Thymus (tissue), 11 donors: ENCODE measurements at regions not wholly inside any gene's neighbourhood (a gene's known extent, or its start where the extent isn't known, plus 50 kb on each side); places are given as distances from the start of the nearest gene placed in this dataset.
"Not testable (repeated sequence)": the region's sequence is repeated elsewhere in the genome, so short reads cannot be mapped to it uniquely, and the experiment has no call there.

Experiments
- DNase-seq, 9 donors: peaks; one replicate each; pipeline ENCODE4 v3.0.0-alpha.2; 2013; ENCODE audit warnings: low spot score in 9 of 9, low read depth in 6 of 9, missing footprints in 1 of 9
- H3K27ac ChIP-seq, 2 donors: one replicate each; pipeline ENCODE4 v1.5.1; 2013; ENCODE audit warnings: control low read depth in 1 of 2, low read depth in 1 of 2, low read length in 1 of 2, mild to moderate bottlenecking in 1 of 2, moderate library complexity in 1 of 2
- H3K27me3 ChIP-seq, 2 donors: one replicate each; pipeline ENCODE4 v1.5.1; 2013; ENCODE audit warnings: low read length in 1 of 2; ENCODE audit not compliant: control insufficient read depth in 2 of 2, insufficient read depth in 1 of 2
- H3K36me3 ChIP-seq, 2 donors: one replicate each; pipeline ENCODE4 v1.5.1; 2013; ENCODE audit warnings: low read length in 1 of 2, mild to moderate bottlenecking in 1 of 2, moderate library complexity in 1 of 2; ENCODE audit not compliant: control insufficient read depth in 2 of 2, insufficient read depth in 2 of 2
- H3K4me1 ChIP-seq, 2 donors: one replicate each; pipeline ENCODE4 v1.5.1; 2013; ENCODE audit warnings: low read length in 2 of 2; ENCODE audit not compliant: control insufficient read depth in 2 of 2, insufficient read depth in 2 of 2
- H3K4me3 ChIP-seq, 2 donors: one replicate each; pipeline ENCODE4 v1.5.1; 2013; ENCODE audit warnings: low read length in 2 of 2, control low read depth in 1 of 2, mild to moderate bottlenecking in 1 of 2
- H3K9me3 ChIP-seq, 2 donors: one replicate each; pipeline ENCODE4 v1.5.1; 2013; ENCODE audit warnings: low read length in 1 of 2, mild to moderate bottlenecking in 1 of 2; ENCODE audit not compliant: control insufficient read depth in 2 of 2, insufficient read depth in 1 of 2
- WGBS: extraction: QIAGEN DNeasy Blood & Tissue Kit; methylation state at CpG from one replicate; pipeline ENCODE4 v1.1.7; 2013; 5-methylcytosine and 5-hydroxymethylcytosine counted together
- donor health status: healthy.

GRCh38 chr17:63090358-63091114 lies 124.5 kb downstream of the TANC2 start:
- H3K4me1 ChIP-seq, DNase-seq: not testable (repeated sequence)

GRCh38 chr17:63091909-63092308 lies 125.9 kb downstream of the TANC2 start:
- H3K4me3 ChIP-seq, H3K27me3 ChIP-seq, H3K27ac ChIP-seq, DNase-seq, H3K4me1 ChIP-seq, H3K36me3 ChIP-seq, H3K9me3 ChIP-seq: not testable (repeated sequence)

More at GRCh38 chr17:63090358-63091114, 124.5 kb downstream of the TANC2 start:
- not testable (repeated sequence) for H3K27ac ChIP-seq, H3K4me3 ChIP-seq, H3K36me3 ChIP-seq, H3K9me3 ChIP-seq, H3K27me3 ChIP-seq
- WGBS = 87% methylated on average over 7 of the region's 7 CpGs

DNA sequence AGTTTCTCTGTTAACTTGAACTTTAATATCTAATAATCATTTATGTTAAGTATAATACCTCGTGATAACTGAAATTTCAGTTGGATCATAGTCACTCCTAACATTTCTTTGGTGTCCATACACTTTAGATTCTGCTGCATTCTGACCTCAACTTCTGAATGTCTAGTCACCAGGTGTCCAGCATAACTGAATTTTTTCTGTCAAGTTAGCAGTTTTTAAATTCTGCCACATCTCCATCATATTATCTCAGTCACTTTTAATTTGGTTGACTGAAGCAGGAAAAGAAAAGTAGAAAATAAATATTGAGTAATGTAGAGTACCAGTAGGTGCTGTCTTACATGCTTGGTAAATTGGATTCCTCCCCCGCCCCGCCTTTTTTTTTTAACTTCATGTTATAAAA lies 128.6 kb downstream of the TANC2 start:
- 90% methylated on average over 3 of the region's 3 CpGs for WGBS
- Histone ChIP-seq H3K9me3 (no peaks in the 10 kb centered on the region), H3K36me3 (no peaks in the 10 kb centered on the region), H3K4me1 (no peaks in the 10 kb centered on the region), H3K4me3 (no peak overlapping the region), H3K27ac (no peak overlapping the region), H3K27me3 (no peaks in the 10 kb centered on the region)
- DNase-seq = no peak

DNA sequence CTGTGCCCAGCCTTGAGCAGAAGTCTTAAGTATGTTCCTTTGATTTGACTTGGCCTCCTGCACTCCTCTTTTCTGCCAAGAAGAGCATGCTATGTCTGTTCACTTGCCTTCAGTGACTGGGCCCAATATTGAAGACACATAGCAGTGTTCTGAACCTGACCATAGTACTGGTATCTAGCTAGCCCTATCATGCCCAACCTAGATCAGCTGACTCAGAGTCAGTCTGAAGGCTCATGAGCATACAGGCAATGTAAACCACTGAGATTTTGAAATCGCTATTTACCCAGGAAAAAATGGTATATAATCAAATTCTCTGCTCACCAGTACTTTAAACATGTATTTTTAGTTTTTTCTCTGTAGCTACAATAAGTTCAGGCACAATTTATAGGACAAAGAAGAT lies 129.4 kb downstream of the TANC2 start:
- Histone ChIP-seq H3K4me3 (no peak overlapping the region), H3K4me1 (no peaks in the 10 kb centered on the region), H3K36me3 (no peaks in the 10 kb centered on the region), H3K27me3 (no peaks in the 10 kb centered on the region), H3K27ac (no peak overlapping the region), H3K9me3 (no peaks in the 10 kb centered on the region)
- DNase-seq = no peak
- WGBS = 100% methylated on average over 1 of the region's 1 CpG

DNA sequence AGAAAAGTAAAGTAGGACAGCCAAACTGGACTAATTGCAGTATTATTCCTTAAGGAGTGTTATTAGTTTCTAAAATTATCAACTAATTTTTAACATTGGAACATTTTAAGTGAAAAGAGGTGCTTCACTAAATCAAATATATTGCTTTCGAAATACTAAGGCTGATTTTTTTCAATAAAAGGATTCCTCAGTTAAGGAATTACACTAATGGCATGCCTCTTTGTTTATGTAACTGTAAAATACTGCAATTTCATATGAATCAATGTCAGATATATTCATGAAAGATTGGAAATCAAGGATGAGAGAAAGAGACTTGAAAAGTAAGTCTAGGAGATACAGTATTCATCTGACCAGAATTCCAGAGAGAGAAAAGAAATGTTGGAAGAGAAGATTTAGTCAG lies 129.8 kb downstream of the TANC2 start:
- Histone ChIP-seq H3K4me3 (no peak overlapping the region), H3K27me3 (no peaks in the 10 kb centered on the region), H3K4me1 (no peaks in the 10 kb centered on the region), H3K27ac (no peak overlapping the region), H3K9me3 (no peaks in the 10 kb centered on the region), H3K36me3 (no peaks in the 10 kb centered on the region)
- no peak for DNase-seq
- 95% methylated on average over 1 of the region's 1 CpG for WGBS

GRCh38 chr17:63096426-63096825 lies 130.4 kb downstream of the TANC2 start:
- no peak for DNase-seq
- Histone ChIP-seq H3K4me1 (no peaks in the 10 kb centered on the region), H3K9me3 (no peaks in the 10 kb centered on the region), H3K4me3 (no peak overlapping the region), H3K27me3 (no peaks in the 10 kb centered on the region), H3K36me3 (no peaks in the 10 kb centered on the region), H3K27ac (no peak overlapping the region)
- 88% methylated on average over 5 of the region's 5 CpGs for WGBS

- no peaks in the 10 kb centered on the region for H3K27me3 ChIP-seq
- H3K9me3 ChIP-seq = no peaks in the 10 kb centered on the region
- DNase-seq = no peak
- H3K27ac ChIP-seq = no peak overlapping the region
- no peaks in the 10 kb centered on the region for H3K36me3 ChIP-seq
- H3K4me3 ChIP-seq = no peak overlapping the region
- 98% methylated on average over 1 of the region's 1 CpG for WGBS
- no peaks in the 10 kb centered on the region for H3K4me1 ChIP-seq
Measured at GRCh38 chr17:63099425-63099824, 133.4 kb downstream of the TANC2 start.

DNA sequence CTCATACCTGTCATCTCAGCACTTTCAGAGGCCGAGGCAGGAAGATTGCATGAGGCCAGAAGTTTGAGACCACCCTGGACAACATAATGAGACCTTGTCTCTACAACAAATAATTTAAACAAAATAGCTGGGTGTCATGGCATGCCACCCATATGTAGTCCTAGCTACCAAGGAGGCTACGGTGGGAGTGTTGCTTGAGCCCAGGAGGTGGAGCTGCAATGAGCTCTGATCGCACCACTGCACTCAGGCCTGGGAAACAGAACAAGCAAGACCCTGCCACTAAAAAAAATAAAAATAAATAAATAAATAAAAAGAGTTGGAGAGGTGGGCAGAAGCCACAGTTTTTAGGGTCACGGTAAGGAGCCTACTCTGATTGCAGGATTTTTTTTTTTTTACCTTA lies 136.0 kb downstream of the TANC2 start:
- WGBS = 98% methylated on average over 4 of the region's 4 CpGs
- H3K27ac ChIP-seq = no peak overlapping the region

GRCh38 chr17:63106050-63106449 lies 140.0 kb downstream of the TANC2 start:
- WGBS = 98% methylated on average over 1 of the region's 1 CpG
- H3K4me3 ChIP-seq = no peak overlapping the region
- no peak for DNase-seq
- H3K27ac ChIP-seq = no peak overlapping the region
- no peaks in the 10 kb centered on the region for H3K4me1 ChIP-seq
- no peaks in the 10 kb centered on the region for H3K36me3 ChIP-seq
- H3K9me3 ChIP-seq = no peaks in the 10 kb centered on the region
- H3K27me3 ChIP-seq = no peaks in the 10 kb centered on the region

More for the DNA sequence above, 136.0 kb downstream of the TANC2 start:
- H3K9me3 ChIP-seq = no peaks in the 10 kb centered on the region
- no peak overlapping the region for H3K4me3 ChIP-seq
- no peaks in the 10 kb centered on the region for H3K4me1 ChIP-seq
- H3K27me3 ChIP-seq = no peaks in the 10 kb centered on the region
- H3K36me3 ChIP-seq = no peaks in the 10 kb centered on the region
- no peak for DNase-seq
